DND-41 (cell line): ENCODE measurements at regions not wholly inside any gene's neighbourhood (a gene's known extent, or its start where the extent isn't known, plus 50 kb on each side); places are given as distances from the start of the nearest gene placed in this dataset.

ENCODE experiments used
- ATAC-seq: fragments of 200-7000 bp; cut with Tn5 transposase; 3 replicates; pipeline ENCODE4 v1.9.1; 2021; ENCODE audit warnings: low read depth; ENCODE audit not compliant: insufficient read depth
- DNase-seq: peaks from one replicate; pipeline ENCODE4 v3.0.0-alpha.2; 2020
- H2AFZ ChIP-seq: 2 replicates; pipeline ENCODE4 v1.6.0; 2012; ENCODE audit warnings: low read depth, low read length
- H3K27ac ChIP-seq: 2 replicates; pipeline ENCODE4 v1.5.1; 2012; ENCODE audit warnings: low read length, inconsistent platforms
- H3K27me3 ChIP-seq: fragments of 200-600 bp; sonication (generic); 2 replicates; pipeline ENCODE4 v1.6.0; 2012; ENCODE audit warnings: low read length, mild to moderate bottlenecking, inconsistent platforms; ENCODE audit not compliant: insufficient read depth, poor library complexity
- H3K36me3 ChIP-seq: 2 replicates; pipeline ENCODE4 v1.5.1; 2012; ENCODE audit warnings: low read length, inconsistent platforms; ENCODE audit not compliant: insufficient read depth
- H3K4me1 ChIP-seq: 2 replicates; pipeline ENCODE4 v1.5.1; 2012; ENCODE audit warnings: mild to moderate bottlenecking, low read length; ENCODE audit not compliant: insufficient read depth
- H3K4me2 ChIP-seq: 2 replicates; pipeline ENCODE4 v1.6.0; 2012; ENCODE audit warnings: mild to moderate bottlenecking, moderate library complexity, low read length, inconsistent platforms; ENCODE audit not compliant: insufficient read depth
- H3K4me3 ChIP-seq, 2 experiments: fragments of 200-600 bp in 1 of 2; shearing (Covaris generic) in 1 of 2; 2 replicates each; pipeline ENCODE4 v1.5.1; 2012 to 2016; ENCODE audit warnings: inconsistent platforms in 2 of 2, low read length in 2 of 2, mild to moderate bottlenecking in 2 of 2, low read depth in 1 of 2, moderate library complexity in 1 of 2
- H3K79me2 ChIP-seq: 2 replicates; pipeline ENCODE4 v1.6.0; 2012; ENCODE audit warnings: low read length, inconsistent platforms; ENCODE audit not compliant: insufficient read depth
- H3K9ac ChIP-seq: 2 replicates; pipeline ENCODE4 v1.6.0; 2012; ENCODE audit warnings: low read depth, mild to moderate bottlenecking, inconsistent platforms, low read length, moderate library complexity
- H3K9me3 ChIP-seq: 2 replicates; pipeline ENCODE4 v1.5.1; 2012; ENCODE audit warnings: low read length, moderate library complexity, mild to moderate bottlenecking, inconsistent platforms; ENCODE audit not compliant: insufficient read depth, severe bottlenecking
- H4K20me1 ChIP-seq: 2 replicates; pipeline ENCODE4 v1.6.0; 2012; ENCODE audit warnings: low read length; ENCODE audit not compliant: insufficient read depth
- EZH2 ChIP-seq: IDR thresholded peaks from 3 replicates; pipeline ENCODE4 v1.6.1; 2012; ENCODE audit warnings: borderline replicate concordance, low read depth, mild to moderate bottlenecking, moderate library complexity, low read length, inconsistent platforms; ENCODE audit not compliant: severe bottlenecking
- TF ChIP-seq, protein P1 (sequence below): IDR thresholded peaks from 2 replicates; pipeline ENCODE4 v1.5.1; 2012; ENCODE audit warnings: borderline replicate concordance, low read length, moderate library complexity, mild to moderate bottlenecking; ENCODE audit not compliant: poor library complexity, severe bottlenecking; ENCODE audit errors: extremely low read depth

GRCh38 chr3:182575941-182576340 lies 217.4 kb upstream of the ATP11B start:
- no peaks in the 10 kb centered on the region for H4K20me1 ChIP-seq
- no peak for TF ChIP-seq EZH2
- TF ChIP-seq, protein P1, sequence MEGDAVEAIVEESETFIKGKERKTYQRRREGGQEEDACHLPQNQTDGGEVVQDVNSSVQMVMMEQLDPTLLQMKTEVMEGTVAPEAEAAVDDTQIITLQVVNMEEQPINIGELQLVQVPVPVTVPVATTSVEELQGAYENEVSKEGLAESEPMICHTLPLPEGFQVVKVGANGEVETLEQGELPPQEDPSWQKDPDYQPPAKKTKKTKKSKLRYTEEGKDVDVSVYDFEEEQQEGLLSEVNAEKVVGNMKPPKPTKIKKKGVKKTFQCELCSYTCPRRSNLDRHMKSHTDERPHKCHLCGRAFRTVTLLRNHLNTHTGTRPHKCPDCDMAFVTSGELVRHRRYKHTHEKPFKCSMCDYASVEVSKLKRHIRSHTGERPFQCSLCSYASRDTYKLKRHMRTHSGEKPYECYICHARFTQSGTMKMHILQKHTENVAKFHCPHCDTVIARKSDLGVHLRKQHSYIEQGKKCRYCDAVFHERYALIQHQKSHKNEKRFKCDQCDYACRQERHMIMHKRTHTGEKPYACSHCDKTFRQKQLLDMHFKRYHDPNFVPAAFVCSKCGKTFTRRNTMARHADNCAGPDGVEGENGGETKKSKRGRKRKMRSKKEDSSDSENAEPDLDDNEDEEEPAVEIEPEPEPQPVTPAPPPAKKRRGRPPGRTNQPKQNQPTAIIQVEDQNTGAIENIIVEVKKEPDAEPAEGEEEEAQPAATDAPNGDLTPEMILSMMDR: no peak
- H3K9ac ChIP-seq: no peak overlapping the region
- H3K9me3 ChIP-seq: no peaks in the 10 kb centered on the region
- H3K27ac ChIP-seq: no peak overlapping the region
- no peak overlapping the region for H3K4me3 ChIP-seq
- no peak for ATAC-seq
- H2AFZ ChIP-seq: no peak overlapping the region
- H3K4me1 ChIP-seq: no peaks in the 10 kb centered on the region
- H3K27me3 ChIP-seq: no peaks in the 10 kb centered on the region
- H3K79me2 ChIP-seq: no peaks in the 10 kb centered on the region
- no peak for DNase-seq
- no peaks in the 10 kb centered on the region for H3K36me3 ChIP-seq
- H3K4me2 ChIP-seq: no peak overlapping the region

DNA sequence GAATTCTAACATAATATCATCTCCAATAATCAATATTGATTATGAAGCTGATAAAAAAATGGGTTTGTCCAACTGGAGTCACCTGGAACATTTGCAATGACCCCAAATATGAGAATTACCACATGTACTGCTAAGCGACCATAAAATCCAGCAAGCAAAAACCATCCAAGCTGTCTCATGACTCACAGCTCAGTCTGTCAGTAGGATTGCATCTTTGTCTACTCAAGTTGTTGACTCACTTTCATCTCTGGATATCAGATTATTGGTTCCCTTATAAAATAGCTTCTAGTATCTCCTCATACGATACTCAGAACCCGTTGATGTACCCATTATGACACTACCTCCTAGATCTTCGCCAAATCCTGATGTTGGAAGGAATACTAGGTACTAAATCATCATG lies 209.8 kb upstream of the ATP11B start:
- no peak overlapping the region for H2AFZ ChIP-seq

DNA sequence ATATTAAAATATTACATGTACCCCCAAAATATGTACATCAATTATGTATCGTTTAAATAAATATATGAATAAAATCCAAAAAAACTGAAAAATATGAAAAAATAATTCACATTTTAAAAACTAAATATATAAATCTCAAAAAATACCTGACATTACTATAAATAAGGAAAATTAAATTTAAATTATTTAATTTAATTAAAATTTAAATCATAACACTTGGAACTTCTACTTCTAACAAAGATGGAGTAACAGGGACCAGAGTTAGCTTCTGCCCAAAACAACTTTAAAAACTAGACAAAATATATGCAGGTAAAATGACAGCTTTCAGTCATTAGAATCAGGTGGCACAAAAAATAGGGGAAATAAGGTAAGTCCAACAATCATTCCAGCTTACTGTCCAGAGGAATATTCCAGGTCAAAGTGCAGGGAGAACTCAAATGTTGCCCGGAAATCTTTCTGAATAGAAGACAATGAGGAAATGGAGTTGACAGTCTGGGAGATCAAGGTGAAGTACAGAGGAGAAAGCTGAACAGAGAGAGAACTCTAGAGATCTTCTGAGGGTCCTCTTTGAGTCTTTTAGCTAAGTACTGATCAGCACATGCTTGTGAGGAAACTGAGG lies 207.7 kb upstream of the ATP11B start:
- Histone ChIP-seq H3K9ac (no peak overlapping the region), H3K9me3 (no peaks in the 10 kb centered on the region), H3K4me2 (no peak overlapping the region), H3K36me3 (no peaks in the 10 kb centered on the region), H3K4me1 (no peaks in the 10 kb centered on the region), H4K20me1 (no peaks in the 10 kb centered on the region), H3K79me2 (no peaks in the 10 kb centered on the region), H3K4me3 (no peak overlapping the region), H3K27ac (no peak overlapping the region), H2AFZ (no peak overlapping the region), H3K27me3 (no peaks in the 10 kb centered on the region)
- no peak for TF ChIP-seq EZH2
- TF ChIP-seq, protein P1: no peak
- ATAC-seq (no peak), DNase-seq (no peak)

More for the DNA sequence above, 209.8 kb upstream of the ATP11B start:
- Histone ChIP-seq H3K9ac (no peak overlapping the region), H3K4me1 (no peaks in the 10 kb centered on the region), H3K27ac (no peak overlapping the region), H3K4me3 (no peak overlapping the region), H3K27me3 (no peaks in the 10 kb centered on the region), H3K4me2 (no peak overlapping the region), H3K79me2 (no peaks in the 10 kb centered on the region), H3K36me3 (no peaks in the 10 kb centered on the region), H3K9me3 (no peaks in the 10 kb centered on the region), H4K20me1 (no peaks in the 10 kb centered on the region)
- TF ChIP-seq, protein P1: no peak
- no peak for TF ChIP-seq EZH2
- ATAC-seq (no peak), DNase-seq (no peak)

DNA sequence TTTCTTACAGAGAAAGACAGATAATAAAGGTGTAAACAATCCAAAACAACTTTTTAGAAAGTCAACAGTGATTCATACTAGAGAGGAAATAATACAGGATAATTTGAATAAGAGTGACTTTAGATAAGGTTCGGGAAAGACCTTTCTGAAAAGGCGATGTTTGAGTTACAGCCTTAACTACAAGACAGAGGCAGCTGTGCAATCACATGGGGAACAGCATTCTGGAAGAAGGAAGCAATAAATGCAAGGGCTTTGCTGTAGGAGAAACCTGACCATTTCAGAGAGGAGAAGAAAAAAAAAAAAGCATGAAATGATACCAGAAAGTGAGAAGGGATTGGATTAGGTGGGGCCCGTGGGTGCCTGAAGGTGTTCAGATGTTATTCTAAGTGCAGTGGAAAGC lies 200.6 kb upstream of the ATP11B start:
- no peak for DNase-seq
- H3K4me3 ChIP-seq: no peak overlapping the region
- no peaks in the 10 kb centered on the region for H3K9me3 ChIP-seq
- H3K4me1 ChIP-seq: no peaks in the 10 kb centered on the region
- no peak overlapping the region for H3K27ac ChIP-seq
- no peaks in the 10 kb centered on the region for H4K20me1 ChIP-seq
- no peak for ATAC-seq
- TF ChIP-seq, protein P1: no peak
- no peak for TF ChIP-seq EZH2
- H3K27me3 ChIP-seq: no peaks in the 10 kb centered on the region
- no peak overlapping the region for H3K4me2 ChIP-seq
- H3K9ac ChIP-seq: no peak overlapping the region
- H2AFZ ChIP-seq: no peak overlapping the region
- H3K79me2 ChIP-seq: no peaks in the 10 kb centered on the region
- no peaks in the 10 kb centered on the region for H3K36me3 ChIP-seq
